GM19238 (cell line): ENCODE measurements at regions not wholly inside any gene's neighbourhood (a gene's known extent, or its start where the extent isn't known, plus 50 kb on each side); places are given as distances from the start of the nearest gene placed in this dataset.
A peak's percentile ranks its signal among the peaks of the same experiment; 100 is the strongest.

Experiments
- DNase-seq: peaks from one replicate; pipeline ENCODE4 v3.0.0; 2011; ENCODE audit warnings: low spot score; ENCODE audit not compliant: insufficient read length

DNA sequence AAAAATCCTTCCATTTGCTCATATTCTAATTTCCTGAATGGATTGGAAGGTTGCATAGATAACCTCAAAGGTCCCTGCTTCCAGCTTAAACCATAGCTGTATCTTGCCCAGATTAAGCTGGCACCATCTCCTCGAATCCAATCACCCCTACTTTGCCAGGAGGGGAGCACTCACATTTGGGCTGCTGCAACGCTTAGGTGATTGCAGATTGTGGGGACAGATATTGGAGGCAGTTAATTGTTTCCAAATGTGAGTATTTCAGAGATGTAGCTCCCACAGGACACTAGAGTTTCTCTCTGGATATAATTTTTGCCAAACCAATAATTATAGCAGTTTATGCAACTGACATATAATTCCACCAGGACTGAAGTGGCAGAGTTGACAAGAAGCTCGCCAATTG, 53.5 kb upstream of the ACSL1 start:
- no peak for DNase-seq

DNA sequence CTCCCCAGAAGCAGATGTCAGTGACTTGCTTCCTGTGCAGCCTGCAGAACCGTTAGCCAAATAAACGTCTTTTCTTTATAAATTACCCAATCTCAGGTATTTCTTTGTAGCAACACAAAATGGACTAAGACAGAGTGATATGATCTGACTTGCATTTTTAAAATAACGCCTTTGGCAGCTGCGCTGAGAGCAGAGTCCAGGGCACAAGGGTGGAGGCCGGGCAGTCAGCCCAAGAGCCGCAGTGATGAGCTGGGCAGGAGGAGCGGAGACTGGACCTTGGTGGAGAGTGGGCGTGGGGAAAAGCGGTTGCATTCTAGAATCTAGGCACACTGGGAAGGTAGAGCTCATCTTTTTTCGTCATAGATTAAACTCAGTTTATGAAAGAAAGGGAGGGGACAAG, 56.5 kb upstream of the ACSL1 start:
- no peak for DNase-seq

DNA sequence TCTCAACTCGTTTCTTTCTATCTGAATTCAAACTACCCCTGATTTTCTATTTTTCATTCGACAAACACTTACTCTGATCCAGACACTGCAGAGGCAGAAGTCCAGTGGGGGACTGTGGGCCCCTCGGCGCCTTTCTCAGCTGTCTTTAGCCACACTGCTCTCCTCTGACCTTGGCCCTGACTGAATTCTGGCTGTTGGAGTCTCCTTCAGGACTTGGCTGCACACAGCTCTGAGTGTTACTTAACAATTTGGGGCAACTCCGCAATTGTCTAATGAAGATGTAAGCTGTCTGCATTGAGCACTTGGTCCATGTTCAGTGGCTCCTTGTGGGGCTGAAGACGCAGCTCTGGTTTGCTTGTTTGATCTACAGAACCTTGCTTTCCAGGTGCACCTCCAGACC, 57.3 kb upstream of the ACSL1 start:
- DNase-seq = no peak

DNA sequence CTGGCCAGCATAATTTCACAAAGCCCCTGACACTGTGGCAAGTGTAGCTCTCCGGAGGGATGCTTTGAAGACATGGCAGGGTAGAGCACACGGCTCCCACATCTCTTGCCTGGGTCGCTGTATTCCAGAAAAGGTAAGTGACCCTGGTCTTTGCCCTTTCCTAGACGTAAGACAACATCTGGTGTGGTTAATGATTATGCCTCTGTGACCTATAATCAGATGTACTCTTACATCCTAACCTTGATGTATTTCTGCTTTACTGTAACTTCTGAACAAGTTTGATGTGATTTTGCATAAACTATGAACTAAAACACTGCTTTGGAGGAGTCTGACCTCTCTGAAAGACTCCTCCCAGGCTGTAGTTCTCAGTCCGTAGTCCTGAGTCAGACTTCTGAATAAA, 59.1 kb upstream of the ACSL1 start:
- DNase-seq = no peak

DNA sequence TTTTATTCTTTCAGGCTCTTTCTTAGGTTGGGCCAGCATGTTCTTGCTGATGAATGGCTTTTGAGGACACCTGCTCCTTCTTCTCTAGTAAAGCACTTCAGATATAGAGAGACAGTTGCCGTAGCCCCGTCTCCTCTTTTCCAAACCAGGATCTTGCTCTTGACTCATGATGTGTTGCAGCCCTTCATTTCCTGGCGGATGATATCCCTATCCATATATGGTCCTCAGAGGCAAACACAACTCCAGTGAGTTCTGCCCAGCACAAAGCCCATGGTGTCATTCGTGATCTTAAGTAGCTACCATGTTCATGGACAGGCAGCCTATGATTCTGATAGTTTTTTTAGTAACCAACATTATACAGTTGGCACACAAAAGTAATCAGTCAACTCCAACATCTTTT, 59.8 kb upstream of the ACSL1 start:
- no peak for DNase-seq

DNA sequence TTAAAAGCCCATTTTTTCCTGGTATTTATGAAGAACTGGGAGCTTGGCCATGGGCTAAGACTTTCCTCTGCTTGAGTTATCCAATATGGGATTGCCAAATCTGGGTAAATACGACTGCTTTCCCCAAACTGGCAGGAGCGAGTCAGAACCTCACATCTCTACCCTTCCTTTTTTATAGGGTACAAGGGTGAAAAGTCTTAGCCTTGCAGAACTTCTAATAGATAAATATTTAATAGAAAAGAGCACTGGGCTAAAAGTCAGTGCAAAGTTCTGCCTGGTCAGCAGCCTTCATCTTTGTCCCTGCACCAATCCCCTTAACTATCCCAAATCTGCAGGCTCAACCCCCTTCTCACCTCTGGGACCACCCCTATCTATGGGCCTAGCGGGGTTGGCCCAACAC, 61.6 kb upstream of the ACSL1 start:
- DNase-seq = no peak

DNA sequence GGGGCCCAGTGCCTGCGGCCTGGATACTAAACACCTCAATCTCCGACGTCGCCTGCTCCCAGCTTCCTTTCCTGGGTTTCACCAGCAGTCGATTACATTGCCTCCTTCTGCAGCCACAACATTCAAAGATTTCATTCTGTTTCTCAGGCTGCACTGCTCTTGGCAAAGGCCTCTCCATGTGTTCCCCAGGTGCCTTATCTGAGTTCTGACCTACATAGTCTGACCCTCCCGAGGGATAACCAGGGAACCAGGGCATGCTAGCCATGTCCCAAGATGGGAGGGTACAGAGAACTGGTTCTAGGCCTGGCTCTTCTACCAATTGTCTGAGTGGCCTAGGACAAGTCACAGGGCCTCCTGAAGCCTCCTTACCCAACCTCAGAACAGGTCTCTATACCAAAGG, 62.2 kb upstream of the ACSL1 start:
- DNase-seq = no peak

DNA sequence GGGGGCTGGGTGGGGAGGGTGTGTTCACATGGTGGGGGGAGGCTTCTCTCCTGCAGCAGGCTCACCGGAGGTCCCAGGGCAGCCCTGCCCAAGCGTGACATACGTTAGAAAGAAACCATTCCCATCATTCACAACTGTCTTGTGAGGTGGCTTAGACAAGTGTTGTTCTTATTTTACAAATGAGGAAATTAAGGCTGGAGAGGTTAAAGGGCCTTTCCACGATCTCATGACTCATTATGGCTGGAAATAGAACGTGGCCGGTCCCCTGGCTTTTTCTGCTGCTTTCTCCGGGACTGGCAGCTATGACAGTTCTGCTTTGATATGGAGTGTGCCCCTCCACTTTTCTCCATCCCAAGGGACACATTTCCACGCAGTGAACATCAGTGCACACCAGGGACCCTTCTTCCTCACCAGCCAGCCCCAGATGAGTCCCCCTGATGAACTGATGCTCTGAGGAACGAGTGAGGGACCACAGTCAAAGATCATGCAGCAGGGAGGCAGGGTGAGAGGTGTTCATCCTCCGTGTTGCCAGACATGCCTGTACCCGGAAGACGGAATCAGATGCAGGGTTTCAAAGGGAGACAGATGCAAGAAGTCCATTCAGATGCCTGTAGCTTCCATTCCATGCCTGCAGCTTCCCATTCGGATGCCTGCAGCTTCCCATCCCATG, 64.0 kb upstream of the ACSL1 start:
- no peak for DNase-seq

DNA sequence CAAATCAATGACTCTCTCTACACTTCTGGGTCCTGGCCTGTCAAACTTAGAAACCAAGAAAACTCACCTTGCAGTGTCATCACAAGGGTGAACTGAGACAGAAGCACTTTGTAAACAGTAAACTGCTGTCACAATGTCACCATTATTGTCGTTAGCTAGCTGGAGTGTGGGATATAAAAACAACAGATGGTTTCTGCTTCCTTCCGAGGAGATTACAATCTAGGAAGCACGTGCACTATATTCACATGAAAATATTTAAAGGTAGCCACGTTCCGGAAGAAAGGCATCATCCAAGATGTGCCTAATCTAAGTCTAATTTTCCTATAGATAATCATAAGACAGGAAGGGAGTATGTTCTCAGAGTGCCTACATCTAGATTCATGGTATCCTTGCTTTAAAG, 64.7 kb upstream of the ACSL1 start:
- DNase-seq = no peak

DNA sequence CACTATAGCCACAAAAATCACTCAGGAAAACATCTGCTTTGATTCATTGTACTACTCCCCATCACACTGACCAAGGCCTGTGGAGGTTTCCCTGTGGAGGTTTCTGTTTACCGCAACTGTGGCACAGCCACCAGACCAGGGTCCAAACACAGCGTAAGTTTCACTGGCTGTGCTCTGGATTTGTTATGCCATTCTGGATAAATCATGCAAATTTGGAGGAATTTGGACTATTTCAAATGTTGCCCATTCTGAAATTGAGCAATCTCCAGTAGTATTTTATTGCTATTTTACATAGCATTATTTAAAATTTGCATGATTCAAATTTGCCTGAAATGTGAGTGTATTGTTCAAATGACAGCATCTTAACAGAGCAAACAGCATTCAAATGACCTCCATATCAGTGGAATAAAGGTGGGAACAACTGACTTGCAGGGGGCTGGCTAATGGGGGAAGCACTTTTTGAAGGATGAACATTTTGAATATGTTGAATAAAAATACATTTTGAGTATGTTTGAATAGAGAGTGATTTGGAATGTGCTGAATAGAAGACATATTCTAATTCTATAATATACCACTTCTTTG, 66.1 kb upstream of the ACSL1 start:
- DNase-seq = no peak

DNA sequence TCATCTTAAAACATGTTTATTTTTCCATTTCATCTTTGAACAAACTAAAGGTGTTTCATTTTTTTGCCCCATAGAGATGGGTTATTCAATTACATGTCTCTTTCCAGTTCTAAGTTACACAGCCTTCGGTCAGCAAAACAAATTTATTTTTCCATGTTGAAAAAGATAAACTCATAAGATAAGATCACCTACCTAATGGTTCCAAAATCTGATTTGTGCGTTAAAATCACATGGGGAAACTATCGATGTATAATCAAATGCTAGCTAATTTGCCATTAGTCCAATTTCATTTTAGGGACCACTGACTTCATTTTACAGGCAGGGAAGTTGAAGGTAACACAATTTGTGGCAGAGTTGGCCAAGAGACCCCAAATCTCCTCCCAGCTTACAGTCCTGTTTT, 67.2 kb upstream of the ACSL1 start:
- no peak for DNase-seq

DNA sequence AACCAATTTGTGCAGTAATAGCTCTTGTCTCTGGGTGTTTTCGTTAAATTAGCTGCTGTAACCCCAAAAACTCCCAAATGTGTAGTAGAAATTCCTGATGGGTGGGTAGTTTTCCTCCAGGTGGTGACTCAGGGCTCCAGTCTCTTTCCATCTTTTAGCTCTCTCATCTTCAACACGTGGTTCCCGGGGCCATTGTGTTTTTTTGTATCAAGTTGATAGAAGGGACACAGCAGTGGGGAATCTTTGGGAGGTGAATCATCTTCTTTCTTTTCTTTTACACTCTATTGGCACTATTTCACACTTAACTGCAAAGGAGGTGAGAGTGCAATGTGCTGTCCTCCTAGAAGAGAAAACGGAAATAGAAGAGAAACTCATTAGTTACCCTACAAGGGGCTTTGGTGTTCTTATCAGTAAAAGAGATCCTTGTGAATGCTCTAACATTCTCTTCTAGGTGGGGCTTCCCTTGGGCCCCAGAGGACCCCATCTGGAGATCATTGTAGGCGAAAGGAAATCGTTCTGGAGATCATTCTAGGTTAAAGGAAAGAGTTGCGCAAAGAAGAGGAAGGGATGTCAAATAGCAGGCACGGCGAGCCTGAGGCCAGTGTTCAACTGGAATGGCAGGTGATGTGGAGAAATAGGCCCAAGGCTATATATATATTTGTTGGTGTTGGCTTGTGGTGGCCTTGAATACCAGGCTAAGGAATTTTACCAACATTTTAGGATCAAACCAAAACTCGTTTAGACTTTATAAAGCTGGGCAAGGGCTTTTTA, 68.2 kb upstream of the ACSL1 start:
- DNase-seq = no peak

DNA sequence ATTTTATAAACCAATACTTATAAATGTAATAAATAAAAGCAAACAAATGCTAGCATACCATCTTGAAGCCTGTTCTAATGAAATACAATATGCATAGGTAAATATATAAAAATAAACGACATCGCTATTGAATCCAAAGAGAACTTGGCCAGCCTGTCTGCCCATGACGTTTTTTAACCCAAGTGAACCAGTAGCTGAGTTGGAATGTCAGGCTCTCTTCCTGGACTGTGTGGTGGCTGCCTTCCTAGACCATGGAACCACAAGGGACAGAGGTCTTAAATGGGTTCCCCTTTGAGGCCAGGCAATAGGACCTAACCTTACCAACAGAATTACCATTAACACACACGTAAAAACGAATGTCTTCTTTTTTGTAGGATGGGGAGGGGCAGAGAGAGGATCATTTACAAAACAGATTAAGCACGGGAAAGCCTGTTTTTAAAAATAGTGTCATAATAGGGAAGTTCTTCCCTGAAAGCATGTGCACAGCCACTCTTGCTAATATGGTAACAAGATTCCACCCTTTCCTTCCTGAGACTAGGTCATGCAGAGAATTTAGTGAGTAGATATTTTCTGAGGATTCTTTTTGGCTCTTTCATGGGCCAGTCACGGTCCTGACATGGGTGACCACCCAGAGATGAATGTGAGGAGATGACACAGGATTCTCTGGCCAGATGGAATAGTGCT, 69.4 kb upstream of the ACSL1 start:
- DNase-seq = no peak

DNA sequence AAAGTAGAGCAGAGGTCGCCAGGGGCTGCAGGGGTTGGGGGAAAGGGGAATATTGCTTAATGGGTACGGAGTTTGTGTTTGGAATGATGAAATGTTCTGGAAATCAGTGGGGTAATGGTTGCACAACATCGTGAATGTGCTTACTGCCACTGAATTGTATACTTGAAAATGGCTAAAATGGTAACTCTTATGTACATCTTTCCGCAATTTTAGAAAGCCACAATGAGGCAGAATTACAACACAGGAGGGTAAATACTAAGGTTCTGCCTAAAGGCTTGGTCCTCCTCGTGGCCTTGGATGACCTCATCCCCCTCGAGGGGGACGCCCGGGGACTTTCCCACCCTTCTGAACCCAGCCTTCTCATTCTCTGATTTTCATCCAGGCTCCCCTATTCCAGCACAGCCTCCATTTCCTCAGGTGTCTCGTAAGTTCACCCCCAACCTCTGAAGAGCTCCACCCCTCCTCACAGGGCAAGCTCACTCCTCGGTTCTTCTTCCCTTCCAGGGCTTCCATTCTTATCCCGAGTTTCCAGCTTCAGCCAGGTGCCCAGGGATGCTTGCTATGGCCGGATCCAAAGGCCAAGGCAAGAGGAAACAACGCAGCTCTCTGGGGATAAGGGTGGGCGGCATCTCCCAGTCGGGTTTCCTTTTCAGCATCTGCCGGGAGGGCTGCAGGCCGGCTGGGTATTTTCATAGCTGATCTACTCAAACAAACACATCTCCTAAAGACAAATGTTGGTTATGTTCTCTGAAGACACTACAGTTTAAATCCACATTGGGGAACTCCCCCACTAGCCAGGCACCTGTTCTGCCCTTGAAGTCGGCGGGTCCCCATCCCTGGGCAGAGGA, 71.3 kb upstream of the ACSL1 start:
- peak; percentile 25 for DNase-seq

DNA sequence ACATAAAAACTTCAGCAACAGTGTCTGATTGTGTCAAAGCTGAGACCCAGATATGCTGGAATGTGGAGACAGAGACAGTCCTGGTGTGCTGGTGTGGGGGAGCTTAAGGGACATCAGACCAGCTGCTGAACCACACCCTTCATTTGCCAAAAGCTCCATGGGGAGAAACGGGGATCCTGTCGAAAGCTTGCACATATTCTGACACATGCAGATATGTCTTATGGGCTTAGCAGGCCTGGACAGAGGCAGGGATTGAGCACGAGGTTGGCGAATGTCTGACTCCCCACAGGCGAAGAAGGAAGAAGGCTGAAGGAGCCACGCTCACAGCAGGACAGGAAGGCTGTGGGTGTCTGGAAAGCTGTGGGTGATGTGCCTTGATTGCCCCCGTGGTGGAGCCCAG, 72.1 kb upstream of the ACSL1 start:
- no peak for DNase-seq

DNA sequence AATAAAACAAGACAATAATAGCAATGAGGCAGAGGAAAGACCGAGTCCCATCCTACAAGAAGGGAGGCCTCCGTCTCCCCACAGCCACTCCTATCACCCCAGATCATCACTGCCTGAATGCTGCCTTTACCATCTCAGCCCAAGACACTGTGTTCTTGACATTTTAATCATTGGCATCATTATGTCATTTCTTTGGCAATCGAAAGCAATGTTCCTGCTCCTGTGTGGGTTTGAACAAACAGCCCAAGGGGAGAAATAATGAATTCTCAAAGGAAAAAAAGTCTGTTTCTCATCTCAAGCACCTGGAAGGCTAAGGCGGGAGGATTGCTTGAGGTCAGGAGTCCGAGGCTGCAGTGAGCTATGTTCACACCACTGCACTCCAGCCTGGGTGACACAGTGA, 73.0 kb upstream of the ACSL1 start:
- no peak for DNase-seq

DNA sequence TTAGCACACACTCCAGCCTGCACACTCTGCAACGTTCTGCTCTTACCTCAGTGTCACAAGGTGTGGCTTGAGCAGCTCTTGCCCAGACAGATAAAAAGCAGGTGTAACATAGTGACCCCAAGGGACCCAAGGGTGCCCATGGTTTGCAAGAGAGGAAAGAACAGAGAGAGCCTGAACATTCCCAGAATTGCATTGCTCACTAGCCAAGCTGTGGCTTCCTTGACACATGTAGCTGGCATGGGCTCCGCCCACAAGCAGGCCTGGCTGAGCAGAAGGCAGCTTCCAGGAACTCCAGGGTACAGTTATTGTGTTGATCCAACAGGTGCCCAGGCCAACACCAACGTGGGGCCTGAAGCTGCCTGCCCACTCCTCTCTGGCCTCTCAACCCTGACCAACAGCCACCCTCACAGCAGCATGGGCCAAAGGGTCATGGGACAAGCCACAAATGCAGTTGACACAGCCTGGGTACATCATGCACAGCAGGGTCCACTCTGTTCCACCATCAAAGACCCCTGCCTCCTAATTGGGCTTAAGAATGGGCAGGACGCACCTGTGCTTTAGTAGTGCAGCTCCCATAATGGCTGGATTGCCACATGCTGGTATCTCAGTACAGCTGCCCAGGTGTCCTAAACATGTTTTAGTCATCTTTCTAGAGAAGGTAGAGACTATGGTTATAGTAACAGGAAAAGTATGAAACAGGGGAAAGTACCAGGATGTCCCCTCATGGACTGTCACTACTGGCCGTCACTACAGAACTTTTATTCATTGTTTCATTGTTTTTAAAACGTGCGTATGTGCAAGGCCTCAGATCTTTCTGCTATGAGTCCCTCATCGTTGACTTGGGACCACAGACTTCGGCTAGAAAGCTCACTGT, 73.7 kb upstream of the ACSL1 start:
- DNase-seq = no peak

DNA sequence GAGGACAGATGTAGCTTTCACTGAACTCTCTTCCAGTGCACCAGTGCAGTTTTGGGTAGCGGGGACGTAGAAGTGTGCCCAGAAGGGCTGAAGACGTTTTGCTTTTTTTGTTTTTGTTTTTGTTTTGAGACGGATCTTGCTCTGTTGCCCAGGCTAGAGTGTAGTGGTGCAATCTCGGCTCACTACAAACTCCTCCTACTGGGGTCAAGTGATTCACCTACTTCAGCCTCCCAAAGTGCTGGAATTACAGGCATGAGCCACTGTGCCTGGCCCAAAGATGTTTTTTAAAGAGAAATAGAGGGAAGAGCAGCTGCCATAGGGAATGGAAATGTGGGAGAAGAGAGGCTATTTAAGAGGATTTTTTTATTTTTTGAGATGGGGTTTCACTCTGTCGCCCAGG, 74.4 kb upstream of the ACSL1 start:
- no peak for DNase-seq

DNA sequence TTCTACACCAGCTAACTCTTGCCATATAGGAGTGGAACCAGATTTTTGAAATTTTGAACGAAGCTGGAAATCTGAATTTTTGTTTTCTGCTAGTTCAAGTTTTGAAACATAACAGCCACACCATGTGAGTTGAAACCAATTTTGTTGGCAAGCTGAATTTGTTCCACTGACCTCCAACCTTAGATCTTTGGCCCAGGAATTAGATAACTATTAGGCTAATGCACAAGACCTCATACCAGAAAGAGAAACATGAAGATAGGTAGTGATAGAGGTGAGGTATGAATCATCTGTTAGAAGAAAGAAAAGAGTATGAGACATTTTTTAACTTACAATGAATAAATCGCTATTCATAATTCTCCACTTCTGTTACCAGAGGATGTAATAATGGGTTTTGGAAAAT, 76.8 kb upstream of the ACSL1 start:
- DNase-seq = no peak

DNA sequence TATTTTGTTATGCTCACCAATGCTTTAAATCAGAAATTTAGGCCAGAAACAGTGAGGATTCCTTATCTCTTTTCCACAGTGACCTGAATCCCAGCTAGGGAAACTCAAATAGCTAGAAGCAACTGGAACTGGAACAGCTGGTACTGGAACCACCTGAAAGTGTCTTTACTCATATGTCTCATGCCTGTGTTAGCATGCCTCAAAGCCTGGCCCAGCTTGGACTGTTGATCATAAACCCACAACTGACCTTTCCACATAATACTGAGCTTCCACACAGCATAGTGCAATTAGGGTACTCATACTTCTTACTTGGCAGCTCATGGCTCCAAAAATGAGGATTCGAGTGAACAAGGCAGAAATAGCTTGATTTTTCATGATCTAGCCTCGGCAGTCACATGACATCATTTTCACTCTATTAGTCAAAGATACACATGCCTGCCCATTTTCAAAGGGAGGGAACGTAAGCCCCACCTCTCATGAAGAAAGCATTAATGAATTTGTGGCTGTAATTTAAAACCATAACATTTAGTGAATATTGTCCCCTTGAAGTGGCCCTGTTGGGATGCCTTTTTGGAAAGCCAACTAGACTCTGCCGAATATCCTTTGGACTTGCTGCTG, 80.8 kb upstream of the ACSL1 start:
- no peak for DNase-seq
